A549 (cell line): ENCODE measurements at regions not wholly inside any gene's neighbourhood (a gene's known extent, or its start where the extent isn't known, plus 50 kb on each side); places are given as distances from the start of the nearest gene placed in this dataset.
"Not testable (repeated sequence)": the region's sequence is repeated elsewhere in the genome, so short reads cannot be mapped to it uniquely, and the experiment has no call there.

ENCODE experiments used
- ATAC-seq, 2 experiments: fragments of 200-7000 bp in 1 of 2; fragments of >200 bp in 1 of 2; cut with Nextera tagmentation in 1 of 2; cut with Tn5 transposase in 1 of 2; 3 replicates each; pipeline versions ENCODE4 v1.8.0 to v1.9.1; 2018 to 2020; ENCODE audit warnings: mild to moderate bottlenecking in 1 of 2, moderate library complexity in 1 of 2
- CTCF ChIA-PET: fragments of 300-600 bp; sonication (Branson Sonifier 250); formaldehyde crosslinking; extraction: SDS; loops from one replicate; lab custom pipeline; 2021; ENCODE audit warnings: antibody characterized with exemption, inconsistent platforms; lab: Yijun Ruan, JAX
- POLR2A ChIA-PET: fragments of 350-600 bp; formaldehyde crosslinking; extraction: SDS; loops from one replicate; lab custom pipeline; 2021; ENCODE audit warnings: antibody characterized with exemption, inconsistent platforms; lab: Yijun Ruan, JAX
- DNase-seq, 2 experiments: peaks; one replicate each; pipeline versions ENCODE4 v3.0.0 to v3.0.0-alpha.2; 2011 to 2016; ENCODE audit warnings: low read depth in 1 of 2, low spot score in 1 of 2
- FAIRE-seq: peaks from 2 replicates; lab custom pipeline; 2011; peaks lifted over from hg19 to GRCh38; lab: Jason Lieb, UNC
- H3K27ac ChIP-seq, 2 experiments: fragments of >200 bp; sonication (Bioruptor Twin); formaldehyde crosslinking; 3 replicates each; pipeline ENCODE4 v1.5.1; 2016 to 2017
- H3K4me1 ChIP-seq: fragments of >200 bp; sonication (Bioruptor Twin); formaldehyde crosslinking; 3 replicates; pipeline ENCODE4 v1.6.1; 2016
- H3K4me2 ChIP-seq: fragments of >200 bp; sonication (Bioruptor Twin); formaldehyde crosslinking; 3 replicates; pipeline ENCODE4 v1.6.1; 2016
- H3K4me3 ChIP-seq: fragments of >200 bp; sonication (Bioruptor Twin); formaldehyde crosslinking; 3 replicates; pipeline ENCODE4 v1.5.1; 2016
- H3K9me3 ChIP-seq: fragments of >200 bp; sonication (Bioruptor Twin); formaldehyde crosslinking; 3 replicates; pipeline ENCODE4 v1.6.1; 2016
- FOXS1 ChIP-seq: fragments of 250-450 bp; sonication (Bioruptor Pico); IDR thresholded peaks from 2 replicates; pipeline ENCODE4 v1.5.0; 2020; ENCODE audit warnings: mild to moderate bottlenecking, moderate library complexity
- HEYL ChIP-seq: fragments of 250-450 bp; sonication (Bioruptor Pico); IDR thresholded peaks from 2 replicates; pipeline ENCODE4 v1.8.0; 2021; ENCODE audit warnings: mild to moderate bottlenecking, moderate library complexity
- JUNB ChIP-seq: fragments of >200 bp; sonication (Bioruptor Twin); formaldehyde crosslinking; IDR thresholded peaks from 2 replicates; pipeline ENCODE4 v1.6.1; 2016
- KDM5A ChIP-seq: fragments of 200-600 bp; sonication (generic); IDR thresholded peaks from 2 replicates; pipeline ENCODE4 v1.6.1; 2016; ENCODE audit warnings: antibody characterized with exemption, mild to moderate bottlenecking
- MAFK ChIP-seq: fragments of 450-650 bp; IDR thresholded peaks from 2 replicates; pipeline ENCODE4 v1.6.1; 2014; ENCODE audit not compliant: partially characterized antibody
- MAZ ChIP-seq: fragments of 150-350 bp; IDR thresholded peaks from 2 replicates; pipeline ENCODE4 v1.6.1; 2014; ENCODE audit warnings: antibody characterized with exemption, low read depth, low read length, borderline replicate concordance
- MYC ChIP-seq: IDR thresholded peaks from 2 replicates; pipeline ENCODE4 v1.6.1; 2012; ENCODE audit warnings: mild to moderate bottlenecking, inconsistent platforms, low read length, improper control_type of control experiment, borderline replicate concordance
- PHF8 ChIP-seq: fragments of 200-600 bp; sonication (generic); IDR thresholded peaks from 2 replicates; pipeline ENCODE4 v1.6.1; 2016; ENCODE audit warnings: low read depth, mild to moderate bottlenecking, antibody characterized with exemption, moderate library complexity, borderline replicate concordance
- RAD21 ChIP-seq, 2 experiments: fragments of >200 bp in 1 of 2; sonication (Bioruptor Twin) in 1 of 2; formaldehyde crosslinking in 1 of 2; IDR thresholded peaks in 1 of 2; conservative IDR thresholded peaks in 1 of 2; 2 replicates in 1 of 2; 3 replicates in 1 of 2; pipeline ENCODE4 v1.6.1; 2012 to 2018; ENCODE audit warnings: inconsistent platforms in 1 of 2
- RCOR1 ChIP-seq: fragments of 150-350 bp; IDR thresholded peaks from 2 replicates; pipeline ENCODE4 v1.6.1; 2014; ENCODE audit warnings: antibody characterized with exemption, low read length, low read depth
- RFX5 ChIP-seq: fragments of 450-650 bp; IDR thresholded peaks from 2 replicates; pipeline ENCODE4 v1.7.1; 2014; ENCODE audit warnings: antibody characterized with exemption, mild to moderate bottlenecking, moderate library complexity
- RNF2 ChIP-seq: fragments of 200-600 bp; sonication (generic); IDR thresholded peaks from 2 replicates; pipeline ENCODE4 v1.6.1; 2016; ENCODE audit warnings: low read depth, mild to moderate bottlenecking, antibody characterized with exemption, moderate library complexity, borderline replicate concordance
- SREBF2 ChIP-seq: fragments of 450-650 bp; IDR thresholded peaks from 2 replicates; pipeline ENCODE4 v1.6.1; 2014; ENCODE audit warnings: mild to moderate bottlenecking, moderate library complexity
- ZFP36 ChIP-seq: fragments of 450-650 bp; IDR thresholded peaks from 2 replicates; pipeline ENCODE4 v1.6.1; 2014; ENCODE audit warnings: borderline replicate concordance; ENCODE audit not compliant: partially characterized antibody
- WGBS: methylation state at CpG from one replicate; pipeline ENCODE4 v1.1.6; 2017; ENCODE audit errors: missing lambda C conversion rate; 5-methylcytosine and 5-hydroxymethylcytosine counted together
- TF ChIP-seq, protein P1 (sequence below): fragments of >200 bp; sonication (Bioruptor Twin); formaldehyde crosslinking; IDR thresholded peaks from 3 replicates; pipeline ENCODE4 v1.6.1; 2016
- TF ChIP-seq, protein P2 (sequence below): fragments of 150-350 bp; IDR thresholded peaks from 2 replicates; pipeline ENCODE4 v1.6.1; 2014; ENCODE audit warnings: low read depth, mild to moderate bottlenecking, low read length

DNA sequence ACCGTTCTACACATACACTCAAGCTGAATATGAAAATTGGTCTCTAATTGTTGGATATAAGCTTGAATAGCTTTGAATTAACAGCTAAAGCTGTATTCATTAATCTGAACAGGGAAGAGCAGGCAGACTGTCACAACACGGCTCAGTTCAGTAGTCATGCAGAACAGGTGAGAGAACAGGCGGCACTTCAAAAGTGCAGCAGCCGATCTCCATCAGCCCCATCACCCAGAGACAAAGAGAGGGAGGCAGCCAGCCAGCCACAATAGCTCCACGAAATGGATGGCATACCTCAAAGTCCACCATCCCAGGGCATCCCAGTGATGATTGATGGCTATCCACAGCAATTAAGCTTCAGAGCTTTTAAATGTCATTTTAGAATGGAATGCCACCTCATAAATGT is 419.2 kb downstream of the OLFM4 start:
- TF ChIP-seq RCOR1: no peak
- TF ChIP-seq JUNB: no peak
- no peak for TF ChIP-seq RNF2
- TF ChIP-seq MAZ: no peak
- TF ChIP-seq MYC: no peak
- TF ChIP-seq RFX5: no peak
- ChIA-PET POLR2A (no interaction called here), CTCF (no interaction called here)
- ATAC-seq: no peak
- no peak for FAIRE-seq
- no peaks in the 10 kb centered on the region for H3K9me3 ChIP-seq
- no peaks in the 10 kb centered on the region for H3K4me1 ChIP-seq
- H3K27ac ChIP-seq: no peak overlapping the region
- DNase-seq: no peak
- no peak overlapping the region for H3K4me3 ChIP-seq
- H3K4me2 ChIP-seq: no peak overlapping the region
- WGBS: 29% methylated on average over 5 of the region's 5 CpGs

DNA sequence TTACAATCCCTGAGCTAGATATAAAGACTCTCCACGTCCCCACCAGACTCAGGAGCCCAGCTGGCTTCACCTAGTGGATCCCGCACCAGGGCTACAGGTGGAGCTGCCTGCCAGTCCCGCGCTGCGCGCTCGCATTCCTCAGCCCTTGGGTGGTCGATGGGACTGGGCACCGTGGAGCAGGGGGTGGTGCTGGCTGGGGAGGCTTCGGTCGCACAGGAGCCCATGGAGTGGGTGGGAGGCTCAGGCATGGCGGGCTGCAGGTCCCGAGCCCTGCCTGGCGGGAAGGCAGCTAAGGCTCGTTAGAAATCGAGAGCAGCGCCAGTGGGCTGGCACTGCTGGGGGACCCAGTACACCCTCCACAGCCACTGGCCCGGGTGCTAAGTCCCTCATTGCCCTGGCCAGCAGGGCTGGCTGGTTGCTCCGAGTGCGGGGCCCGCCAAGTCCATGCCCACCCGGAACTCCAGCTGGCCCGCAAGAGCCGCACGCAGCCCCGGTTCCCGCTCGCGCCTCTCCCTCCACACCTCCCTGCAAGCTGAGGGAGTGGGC is 423.7 kb downstream of the OLFM4 start:
- H3K4me3 ChIP-seq, H3K9me3 ChIP-seq, ATAC-seq, FAIRE-seq, DNase-seq, POLR2A ChIA-PET, CTCF ChIA-PET, H3K4me2 ChIP-seq, H3K4me1 ChIP-seq, H3K27ac ChIP-seq: not testable (repeated sequence)
- whole genome bisulfite sequencing: 67% methylated on average over 12 of the region's 29 CpGs

DNA sequence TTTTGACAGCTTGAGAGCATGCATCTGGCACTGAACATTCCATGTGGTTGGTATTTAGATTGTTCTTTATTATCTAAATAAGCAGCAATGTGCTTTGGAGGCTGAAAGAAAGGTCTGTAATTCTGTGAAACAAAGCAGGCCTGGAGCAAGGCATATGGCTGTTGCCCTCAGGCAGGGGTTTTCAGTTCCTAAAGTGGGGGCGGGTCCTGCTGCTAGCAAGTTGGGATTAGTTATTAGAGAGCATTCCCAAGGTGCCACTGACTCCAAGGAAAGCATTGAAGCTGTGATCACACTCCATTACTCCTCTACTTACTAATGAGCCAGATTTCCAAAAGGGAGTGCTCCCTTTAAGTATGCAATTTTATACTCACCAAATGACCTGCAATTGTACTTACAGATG is 432.2 kb downstream of the OLFM4 start:
- Histone ChIP-seq H3K27ac (no peak overlapping the region), H3K4me3 (no peak overlapping the region), H3K9me3 (no peaks in the 10 kb centered on the region), H3K4me2 (no peak overlapping the region), H3K4me1 (no peaks in the 10 kb centered on the region)
- ATAC-seq: no peak
- CTCF ChIA-PET: no interaction called here
- DNase-seq: no peak
- POLR2A ChIA-PET: no interaction called here
- WGBS: 0% methylated on average over 1 of the region's 1 CpG
- no peak for TF ChIP-seq PHF8
- FAIRE-seq: no peak

DNA sequence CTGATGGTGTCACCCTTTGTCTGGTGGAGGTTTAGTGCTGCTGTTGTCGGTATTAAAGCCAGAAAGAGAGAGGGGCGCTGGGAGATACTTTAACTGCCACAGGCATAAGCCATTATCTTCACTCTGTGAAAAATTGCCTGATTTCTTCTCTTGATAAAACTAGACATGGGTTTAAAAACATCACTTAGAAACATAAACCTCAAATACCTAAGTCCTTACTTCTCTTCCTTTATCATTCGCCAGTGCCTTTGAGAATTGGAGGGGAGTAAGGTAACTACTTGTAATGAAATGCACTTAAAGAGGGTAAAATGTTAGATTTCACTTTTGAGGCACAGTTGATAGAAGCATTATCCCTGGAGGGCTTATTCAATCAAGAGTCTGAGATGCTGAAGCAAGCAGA is 434.5 kb downstream of the OLFM4 start:
- H3K4me2 ChIP-seq: no peak overlapping the region
- TF ChIP-seq MAFK (no peak), HEYL (CRISPR knock-in tag) (no peak), FOXS1 (CRISPR knock-in tag) (no peak), KDM5A (no peak), RAD21 (conservative IDR thresholded peaks at IDR 0.05 in 1 of 2, IDR thresholded peaks at IDR 0.05 in 1 of 2) (no peak), ZFP36 (no peak), MYC (no peak), SREBF2 (no peak)
- TF ChIP-seq, protein P1, sequence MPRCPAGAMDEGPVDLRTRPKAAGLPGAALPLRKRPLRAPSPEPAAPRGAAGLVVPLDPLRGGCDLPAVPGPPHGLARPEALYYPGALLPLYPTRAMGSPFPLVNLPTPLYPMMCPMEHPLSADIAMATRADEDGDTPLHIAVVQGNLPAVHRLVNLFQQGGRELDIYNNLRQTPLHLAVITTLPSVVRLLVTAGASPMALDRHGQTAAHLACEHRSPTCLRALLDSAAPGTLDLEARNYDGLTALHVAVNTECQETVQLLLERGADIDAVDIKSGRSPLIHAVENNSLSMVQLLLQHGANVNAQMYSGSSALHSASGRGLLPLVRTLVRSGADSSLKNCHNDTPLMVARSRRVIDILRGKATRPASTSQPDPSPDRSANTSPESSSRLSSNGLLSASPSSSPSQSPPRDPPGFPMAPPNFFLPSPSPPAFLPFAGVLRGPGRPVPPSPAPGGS: no peak
- TF ChIP-seq, protein P2, sequence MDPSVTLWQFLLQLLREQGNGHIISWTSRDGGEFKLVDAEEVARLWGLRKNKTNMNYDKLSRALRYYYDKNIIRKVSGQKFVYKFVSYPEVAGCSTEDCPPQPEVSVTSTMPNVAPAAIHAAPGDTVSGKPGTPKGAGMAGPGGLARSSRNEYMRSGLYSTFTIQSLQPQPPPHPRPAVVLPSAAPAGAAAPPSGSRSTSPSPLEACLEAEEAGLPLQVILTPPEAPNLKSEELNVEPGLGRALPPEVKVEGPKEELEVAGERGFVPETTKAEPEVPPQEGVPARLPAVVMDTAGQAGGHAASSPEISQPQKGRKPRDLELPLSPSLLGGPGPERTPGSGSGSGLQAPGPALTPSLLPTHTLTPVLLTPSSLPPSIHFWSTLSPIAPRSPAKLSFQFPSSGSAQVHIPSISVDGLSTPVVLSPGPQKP: no peak
- TF ChIP-seq, all 56 proteins: peak for 0
- ChIA-PET POLR2A (no interaction called here), CTCF (no interaction called here)
- Histone ChIP-seq H3K27ac (no peak overlapping the region), H3K4me3 (no peak overlapping the region), H3K9me3 (no peaks in the 10 kb centered on the region), H3K4me1 (no peaks in the 10 kb centered on the region)
- no peak for FAIRE-seq
- no peak for DNase-seq
- 25% methylated on average over 3 of the region's 3 CpGs for whole genome bisulfite sequencing
- ATAC-seq: no peak
